ACC112 (cell line): ENCODE measurements at regions not wholly inside any gene's neighbourhood (a gene's known extent, or its start where the extent isn't known, plus 50 kb on each side); places are given as distances from the start of the nearest gene placed in this dataset.
"Not testable (repeated sequence)": the region's sequence is repeated elsewhere in the genome, so short reads cannot be mapped to it uniquely, and the experiment has no call there.

Experiments
- H2AFZ ChIP-seq: fragments of 200-600 bp; sonication (generic); one replicate; pipeline ENCODE4 v1.6.0; 2017; ENCODE audit warnings: antibody characterized with exemption, low read length; ENCODE audit not compliant: unreplicated experiment
- H3K27ac ChIP-seq: fragments of 200-600 bp; sonication (generic); 2 replicates; pipeline ENCODE4 v1.5.1; 2014; ENCODE audit warnings: low read depth, mild to moderate bottlenecking, antibody characterized with exemption, low read length, moderate library complexity
- H3K27me3 ChIP-seq: fragments of 200-600 bp; sonication (generic); 2 replicates; pipeline ENCODE4 v1.6.1; 2014; ENCODE audit warnings: mild to moderate bottlenecking, antibody characterized with exemption, low read length, moderate library complexity, mixed read lengths; ENCODE audit not compliant: insufficient read depth
- H3K36me3 ChIP-seq: fragments of 200-600 bp; sonication (generic); 2 replicates; pipeline ENCODE4 v1.6.1; 2016; ENCODE audit warnings: mild to moderate bottlenecking, antibody characterized with exemption, low read length, moderate library complexity, mixed read lengths; ENCODE audit not compliant: insufficient read depth
- H3K4me1 ChIP-seq: fragments of 200-600 bp; sonication (generic); one replicate; pipeline ENCODE4 v1.6.1; 2016; ENCODE audit warnings: low read length, mixed read lengths; ENCODE audit not compliant: insufficient read depth, unreplicated experiment, control insufficient read depth
- H3K4me3 ChIP-seq: fragments of 200-600 bp; sonication (generic); 2 replicates; pipeline ENCODE4 v1.5.1; 2014; ENCODE audit warnings: mild to moderate bottlenecking, low read depth, low read length
- H3K79me2 ChIP-seq: fragments of 200-600 bp; sonication (generic); one replicate; pipeline ENCODE4 v1.6.0; 2016; ENCODE audit warnings: low read length; ENCODE audit not compliant: control insufficient read depth, unreplicated experiment, insufficient read depth

DNA sequence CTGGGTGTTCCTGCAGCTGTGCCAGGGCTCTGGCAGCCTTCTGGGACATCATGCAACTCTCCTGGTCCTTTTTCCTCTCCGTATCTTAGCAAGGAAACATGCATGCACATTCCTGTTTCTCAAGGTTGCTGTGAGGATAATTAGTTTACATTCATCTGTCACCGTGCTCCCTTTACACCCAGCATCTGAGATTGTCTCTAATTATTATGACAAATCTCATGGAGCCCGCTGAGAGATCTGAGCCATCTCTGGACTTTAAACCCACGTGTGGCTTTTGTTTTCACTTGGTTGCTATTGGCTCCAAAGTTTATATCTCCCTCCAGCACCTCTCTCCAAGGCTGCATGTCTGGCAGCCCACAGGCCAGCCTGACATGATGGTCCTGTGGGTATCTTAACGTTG lies 167.6 kb downstream of the UNC5CL start:
- Histone ChIP-seq H3K27me3 (peaks cover 6% of the 10 kb centered on the region; the same call in 1 of the 2 replicates), H3K27ac (no peak overlapping the region)

DNA sequence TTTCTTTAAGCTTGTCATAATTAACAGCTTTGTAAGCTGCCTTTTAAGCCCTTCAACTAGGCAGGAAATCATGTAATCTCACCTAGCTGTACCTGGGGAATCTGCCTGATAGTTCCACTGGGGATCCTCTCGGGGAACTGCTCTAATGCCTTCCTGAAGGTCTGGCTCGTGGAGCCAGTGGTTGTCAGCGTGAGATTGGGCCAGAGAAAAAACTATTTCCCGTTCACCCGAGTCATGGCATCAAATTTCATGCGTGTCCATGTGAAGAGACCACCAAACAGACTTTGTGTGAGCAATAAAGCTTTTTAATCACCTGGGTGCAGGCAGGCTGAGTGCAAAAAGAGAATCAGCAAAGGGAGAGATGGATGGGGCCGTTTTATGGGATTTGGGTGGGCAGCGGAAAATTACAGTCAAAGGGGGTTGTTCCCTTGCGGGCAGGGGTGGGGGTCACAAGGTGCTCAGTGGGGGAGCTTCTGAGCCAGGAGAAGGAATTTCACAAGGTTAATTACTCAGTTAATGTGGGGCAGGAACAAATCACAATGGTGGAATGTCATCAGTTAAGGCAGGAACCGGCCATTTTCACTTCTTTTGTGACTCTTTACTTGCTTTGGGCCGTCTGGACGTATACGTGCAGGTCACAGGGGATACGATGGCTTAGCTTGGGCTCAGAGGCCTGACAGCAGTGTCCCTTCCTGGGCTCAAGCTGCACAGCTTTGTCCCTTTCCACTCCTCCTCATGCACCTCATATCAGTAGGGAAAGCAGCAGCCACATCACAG lies 170.7 kb downstream of the UNC5CL start:
- not testable (repeated sequence) for H3K27me3 ChIP-seq, H3K36me3 ChIP-seq, H3K4me3 ChIP-seq, H3K4me1 ChIP-seq, H3K27ac ChIP-seq, H3K79me2 ChIP-seq, H2AFZ ChIP-seq

More for the DNA sequence above, 167.6 kb downstream of the UNC5CL start:
- Histone ChIP-seq H2AFZ (no peak overlapping the region), H3K4me3 (no peak overlapping the region), H3K36me3 (no peaks in the 10 kb centered on the region), H3K4me1 (no peaks in the 10 kb centered on the region), H3K79me2 (no peaks in the 10 kb centered on the region)

DNA sequence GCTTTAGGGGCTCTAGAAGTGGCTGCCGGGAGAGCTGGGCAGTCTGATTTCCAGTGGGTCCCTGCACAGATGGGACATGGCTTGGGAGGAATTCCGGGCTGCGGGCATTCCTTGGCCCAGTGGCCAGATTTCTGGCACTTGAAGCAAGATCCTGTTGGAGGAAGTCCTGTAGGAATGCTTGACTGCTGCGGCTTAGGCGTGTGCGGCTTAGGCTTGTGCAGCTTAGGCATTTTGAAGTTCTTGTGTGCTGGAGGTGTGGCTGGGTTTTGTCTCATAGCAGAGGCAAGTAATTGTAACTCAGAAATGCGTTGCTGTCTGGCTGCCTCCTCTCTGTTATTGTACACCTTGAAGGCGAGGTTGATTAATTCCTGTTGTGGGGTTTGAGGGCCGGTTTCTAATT lies 171.5 kb downstream of the UNC5CL start:
- H3K27ac ChIP-seq, H3K4me1 ChIP-seq, H3K36me3 ChIP-seq, H3K27me3 ChIP-seq, H2AFZ ChIP-seq, H3K79me2 ChIP-seq, H3K4me3 ChIP-seq: not testable (repeated sequence)

DNA sequence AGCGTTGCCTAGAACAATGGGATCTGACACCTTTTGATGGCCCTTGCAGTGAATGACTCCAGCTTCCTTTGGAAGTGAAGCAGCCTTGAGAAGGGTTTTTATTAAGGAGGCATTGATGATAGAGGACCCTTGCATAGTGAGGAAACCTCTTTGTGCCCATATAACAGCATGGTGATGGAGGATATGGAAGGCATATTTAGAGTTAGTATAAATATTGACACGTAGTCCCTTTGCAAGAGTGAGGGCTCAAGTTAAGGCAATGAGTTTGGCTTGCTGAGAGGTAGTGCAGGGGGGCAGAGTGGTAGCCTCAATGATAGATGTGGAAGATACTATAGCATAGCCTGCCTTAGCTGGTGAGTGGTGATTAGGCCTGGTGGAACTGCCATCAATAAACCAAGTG lies 173.8 kb downstream of the UNC5CL start:
- not testable (repeated sequence) for H2AFZ ChIP-seq, H3K27me3 ChIP-seq, H3K4me1 ChIP-seq, H3K27ac ChIP-seq, H3K36me3 ChIP-seq, H3K4me3 ChIP-seq, H3K79me2 ChIP-seq

DNA sequence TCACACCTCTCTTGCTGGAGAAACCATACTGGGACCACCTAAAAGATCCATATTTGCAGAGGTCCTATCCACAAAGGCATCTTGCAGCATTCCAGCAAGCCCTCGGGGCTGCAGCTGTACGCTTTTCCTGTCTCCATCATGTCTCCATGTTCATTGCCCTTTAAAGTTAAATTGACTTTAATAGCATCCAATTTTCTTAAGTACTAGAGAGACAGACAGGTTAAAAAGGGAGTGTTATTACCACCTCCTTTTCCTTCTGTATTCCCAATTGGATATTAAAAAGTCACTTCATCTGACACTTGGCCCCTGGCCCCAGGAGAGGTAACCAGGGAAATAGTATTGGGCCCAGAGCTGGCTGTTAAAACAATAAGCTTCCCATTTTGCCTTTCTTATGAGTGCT lies 178.6 kb downstream of the UNC5CL start:
- H2AFZ ChIP-seq, result no peak overlapping the region
- H3K27me3 ChIP-seq, result peaks cover 7% of the 10 kb centered on the region
- no peak overlapping the region for H3K27ac ChIP-seq
- no peak overlapping the region for H3K4me3 ChIP-seq
- H3K79me2 ChIP-seq, result no peaks in the 10 kb centered on the region
- no peaks in the 10 kb centered on the region for H3K4me1 ChIP-seq
- no peaks in the 10 kb centered on the region for H3K36me3 ChIP-seq

DNA sequence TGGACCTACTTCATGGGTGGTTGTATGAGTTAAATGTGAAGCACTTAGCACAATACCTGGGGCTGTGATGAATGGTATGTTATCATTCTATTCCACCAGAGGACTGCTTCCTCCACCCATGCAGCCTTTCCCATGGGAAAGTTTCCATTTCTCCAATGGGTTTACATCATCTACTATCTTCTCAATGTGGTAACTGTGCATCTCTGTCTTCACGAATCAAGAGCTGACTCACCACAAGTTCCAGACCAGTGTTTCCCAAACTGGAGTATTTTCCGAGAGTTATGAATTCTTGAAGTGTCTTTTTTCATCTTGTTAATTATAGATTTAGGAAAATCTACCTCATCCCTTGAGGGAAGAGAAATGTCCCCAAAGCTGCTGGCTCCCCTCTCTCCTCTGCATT lies 182.8 kb downstream of the UNC5CL start:
- Histone ChIP-seq H3K27me3 (peaks cover 7% of the 10 kb centered on the region), H3K4me3 (no peak overlapping the region), H2AFZ (no peak overlapping the region), H3K27ac (no peak overlapping the region), H3K36me3 (no peaks in the 10 kb centered on the region), H3K79me2 (no peaks in the 10 kb centered on the region), H3K4me1 (no peaks in the 10 kb centered on the region)

DNA sequence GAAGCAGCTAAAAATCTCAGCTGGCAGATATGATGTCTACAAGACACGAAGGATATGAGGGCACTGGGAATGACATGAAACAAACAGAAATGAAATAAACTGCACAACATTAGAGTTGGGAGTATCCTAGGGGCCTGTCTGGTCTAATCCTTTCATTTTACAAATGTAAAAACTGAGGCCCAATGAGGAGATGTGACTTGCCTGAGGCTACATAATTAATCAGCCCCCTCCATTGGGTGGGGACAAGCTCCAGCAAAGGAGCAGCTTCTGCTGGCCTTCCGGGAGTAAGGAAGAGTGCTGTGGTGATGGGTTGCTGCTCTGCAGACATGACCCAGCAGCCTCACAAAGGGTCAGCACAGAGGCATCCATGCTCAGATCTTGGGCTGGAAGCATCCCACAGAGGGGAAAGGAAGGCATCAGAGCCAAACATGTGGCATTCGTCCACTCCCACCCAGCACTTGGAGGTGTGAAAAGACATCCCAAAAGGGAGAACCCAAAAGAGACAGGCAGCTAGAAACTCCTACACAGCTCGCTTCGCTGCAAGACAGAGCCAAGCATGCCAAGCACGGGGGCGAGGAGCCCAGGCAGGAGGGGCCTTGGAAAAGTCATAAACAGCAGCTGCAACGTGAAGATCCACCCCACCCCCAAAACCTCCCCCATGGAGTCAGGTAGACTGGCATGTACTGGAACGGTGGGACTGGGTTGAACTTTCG lies 183.7 kb downstream of the UNC5CL start:
- no peaks in the 10 kb centered on the region for H3K4me1 ChIP-seq
- H3K36me3 ChIP-seq, result no peaks in the 10 kb centered on the region
- no peaks in the 10 kb centered on the region for H3K79me2 ChIP-seq
- H3K4me3 ChIP-seq, result no peak overlapping the region
- H2AFZ ChIP-seq, result no peak overlapping the region
- no peak overlapping the region for H3K27ac ChIP-seq
- peaks cover 7% of the 10 kb centered on the region for H3K27me3 ChIP-seq

DNA sequence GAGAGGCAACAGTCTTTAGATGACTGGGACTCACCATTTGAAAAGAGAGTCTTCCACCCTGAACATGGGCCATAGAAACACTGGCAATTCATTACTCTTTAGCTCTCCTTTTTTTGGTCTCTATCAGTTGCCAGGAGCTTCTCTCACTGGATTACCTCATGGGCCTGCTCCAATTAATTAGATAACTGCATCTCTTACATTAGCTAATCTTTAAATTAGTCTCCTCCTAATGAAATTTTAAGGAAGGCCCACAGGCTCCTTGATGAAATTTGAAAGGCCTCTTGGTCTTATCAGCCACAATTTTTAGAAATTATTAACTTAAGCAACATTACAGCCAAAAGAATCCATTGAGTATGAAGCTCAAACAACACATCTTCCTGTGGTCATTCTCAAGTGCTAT lies 184.4 kb downstream of the UNC5CL start:
- Histone ChIP-seq H3K79me2 (no peaks in the 10 kb centered on the region), H3K4me3 (no peak overlapping the region), H3K36me3 (no peaks in the 10 kb centered on the region), H3K27me3 (peaks cover 8% of the 10 kb centered on the region), H2AFZ (no peak overlapping the region), H3K4me1 (no peaks in the 10 kb centered on the region), H3K27ac (no peak overlapping the region)

DNA sequence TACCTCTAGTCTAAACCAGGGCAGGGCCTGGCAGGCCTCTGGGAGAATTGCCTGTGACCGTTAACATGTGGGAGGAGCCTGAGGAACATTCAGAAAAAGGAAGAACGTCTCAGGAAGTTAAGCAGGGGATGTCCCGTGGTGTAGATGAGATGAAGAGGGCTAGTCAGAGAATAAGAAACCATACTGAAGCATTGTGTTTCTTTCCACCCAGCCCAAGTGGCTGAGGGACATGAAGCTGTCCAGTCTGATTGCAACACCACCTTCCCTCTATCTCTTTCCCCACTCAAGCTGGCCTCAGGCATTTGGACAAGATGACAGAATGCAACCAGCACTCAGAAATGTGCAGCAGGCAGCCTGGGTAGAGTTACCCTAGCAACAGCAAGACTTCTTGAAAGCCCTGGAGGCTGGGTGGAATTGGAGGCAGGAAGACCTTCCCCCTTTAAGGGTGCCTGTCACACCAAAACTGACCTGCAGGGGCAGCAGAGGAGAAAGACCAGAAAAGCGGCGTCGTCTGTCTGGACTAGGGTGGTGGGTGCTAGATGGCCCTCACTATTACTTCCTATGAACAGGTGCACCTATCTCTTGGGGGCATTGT lies 186.1 kb downstream of the UNC5CL start:
- no peaks in the 10 kb centered on the region for H3K36me3 ChIP-seq
- H2AFZ ChIP-seq, result no peak overlapping the region
- H3K4me1 ChIP-seq, result no peaks in the 10 kb centered on the region
- no peak overlapping the region for H3K27ac ChIP-seq
- H3K27me3 ChIP-seq, result 0 out of 2 replicates have a peak, but pooled peaks cover 4% of the 10 kb centered on the region
- H3K79me2 ChIP-seq, result no peaks in the 10 kb centered on the region
- no peak overlapping the region for H3K4me3 ChIP-seq

DNA sequence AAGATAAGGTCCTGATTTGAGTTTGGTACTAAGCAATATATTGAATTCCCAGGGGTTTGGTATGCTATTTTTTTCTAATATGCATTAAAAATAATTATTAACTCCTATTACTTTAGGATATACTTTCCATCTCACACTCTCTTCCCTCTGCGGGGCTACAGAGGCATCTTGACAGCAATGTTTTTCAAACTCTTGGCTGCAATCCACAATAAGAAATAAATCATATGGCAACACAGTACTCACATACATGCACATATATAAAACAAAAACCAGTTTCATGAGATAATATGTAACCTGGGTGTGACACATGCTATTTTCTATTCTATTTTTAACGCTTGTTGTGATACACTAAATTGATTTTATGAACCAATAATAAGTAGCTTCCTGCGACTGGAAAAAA lies 189.5 kb downstream of the UNC5CL start:
- H3K4me1 ChIP-seq, result no peaks in the 10 kb centered on the region

More for the DNA sequence above, 189.5 kb downstream of the UNC5CL start:
- H3K36me3 ChIP-seq, result no peaks in the 10 kb centered on the region
- no peak overlapping the region for H2AFZ ChIP-seq
- peaks cover 15% of the 10 kb centered on the region; the same call in 1 of the 2 replicates for H3K27me3 ChIP-seq
- no peak overlapping the region for H3K4me3 ChIP-seq
- H3K79me2 ChIP-seq, result no peaks in the 10 kb centered on the region
- H3K27ac ChIP-seq, result no peak overlapping the region
